ENCODE measurements at regions not wholly inside any gene's neighbourhood (a gene's known extent, or its start where the extent isn't known, plus 50 kb on each side); places are given as distances from the start of the nearest gene placed in this dataset.
"Not testable (repeated sequence)": the region's sequence is repeated elsewhere in the genome, so short reads cannot be mapped to it uniquely, and the experiment has no call there.

- TF ChIP-seq CTCF (IDR thresholded peaks at IDR 0.05; ENCODE audit: insufficient read depth, low read length, poor library complexity, severe bottlenecking) = no peak
- no peaks in the 10 kb centered on the region for H3K36me3 ChIP-seq (ENCODE audit: control insufficient read depth, insufficient read depth, low read length)
- no peaks in the 10 kb centered on the region for H3K27me3 ChIP-seq (replicated peaks; ENCODE audit: control insufficient read depth, insufficient read depth, low read length)
- H3K4me3 ChIP-seq (replicated peaks; ENCODE audit: low read depth, low read length) = no peak overlapping the region
- DNase-seq (ENCODE audit: extremely low read depth, insufficient read length) = no peak
These were observed 220.6 kb downstream of the CDRT15L2 start for GRCh38 chr17:20800146-20800545.

DNA sequence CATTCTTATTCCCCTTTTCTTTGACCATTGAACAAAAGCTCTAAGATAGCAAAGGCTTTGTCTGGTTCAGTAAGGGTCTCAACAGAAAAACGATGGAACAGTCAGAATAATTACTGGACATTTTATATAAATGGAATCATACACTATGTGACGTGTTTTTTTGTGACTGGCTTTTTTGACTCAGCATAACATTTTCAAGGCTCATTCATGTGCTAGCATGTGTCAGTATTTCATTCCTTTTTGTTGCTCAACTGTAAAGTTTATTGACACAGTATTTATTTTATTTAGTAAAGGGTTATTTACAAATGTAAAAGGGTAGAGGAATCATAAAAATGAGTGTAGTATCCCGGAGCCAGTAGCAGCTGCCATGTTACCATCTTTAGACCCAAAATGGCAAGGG, 226.2 kb downstream of the CDRT15L2 start:
- no peaks in the 10 kb centered on the region for H3K36me3 ChIP-seq (ENCODE audit: control insufficient read depth, insufficient read depth, low read length)
- DNase-seq (ENCODE audit: extremely low read depth, insufficient read length) = no peak

DNA sequence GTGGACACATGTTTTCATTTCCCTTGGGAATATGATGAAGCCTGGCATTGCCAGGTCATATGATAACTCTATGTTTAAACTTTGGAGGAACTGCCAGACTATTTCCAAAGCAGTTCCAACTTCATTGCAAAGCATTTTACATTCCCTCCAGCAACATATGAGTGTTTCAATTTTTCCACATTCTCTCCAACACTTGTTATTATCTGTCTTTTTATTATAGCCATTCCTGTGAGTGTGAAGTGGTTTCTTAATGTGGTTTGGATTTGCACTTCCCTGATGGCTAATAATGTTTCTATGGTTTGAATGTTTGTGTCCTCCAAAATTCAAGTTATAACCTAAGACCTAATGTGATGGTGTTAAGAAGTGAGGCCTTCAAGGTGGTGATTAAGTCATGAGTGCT, 228.0 kb downstream of the CDRT15L2 start:
- H3K27me3 ChIP-seq (replicated peaks; ENCODE audit: control insufficient read depth, insufficient read depth, low read length); DNase-seq (ENCODE audit: extremely low read depth, insufficient read length); H3K4me3 ChIP-seq (replicated peaks; ENCODE audit: low read depth, low read length); H3K36me3 ChIP-seq (ENCODE audit: control insufficient read depth, insufficient read depth, low read length): not testable (repeated sequence)

More for the DNA sequence above, 226.2 kb downstream of the CDRT15L2 start:
- no peak for TF ChIP-seq CTCF (IDR thresholded peaks at IDR 0.05; ENCODE audit: insufficient read depth, low read length, poor library complexity, severe bottlenecking)
- Histone ChIP-seq H3K4me3 (replicated peaks; ENCODE audit: low read depth, low read length) (no peak overlapping the region), H3K27me3 (replicated peaks; ENCODE audit: control insufficient read depth, insufficient read depth, low read length) (no peaks in the 10 kb centered on the region)

- not testable (repeated sequence) for DNase-seq (ENCODE audit: extremely low read depth, insufficient read length); H3K27me3 ChIP-seq (replicated peaks; ENCODE audit: control insufficient read depth, insufficient read depth, low read length); H3K4me3 ChIP-seq (replicated peaks; ENCODE audit: low read depth, low read length); H3K36me3 ChIP-seq (ENCODE audit: control insufficient read depth, insufficient read depth, low read length)
These were observed 227.4 kb downstream of the USP22 start for GRCh38 chr17:20815410-20815809.

DNA sequence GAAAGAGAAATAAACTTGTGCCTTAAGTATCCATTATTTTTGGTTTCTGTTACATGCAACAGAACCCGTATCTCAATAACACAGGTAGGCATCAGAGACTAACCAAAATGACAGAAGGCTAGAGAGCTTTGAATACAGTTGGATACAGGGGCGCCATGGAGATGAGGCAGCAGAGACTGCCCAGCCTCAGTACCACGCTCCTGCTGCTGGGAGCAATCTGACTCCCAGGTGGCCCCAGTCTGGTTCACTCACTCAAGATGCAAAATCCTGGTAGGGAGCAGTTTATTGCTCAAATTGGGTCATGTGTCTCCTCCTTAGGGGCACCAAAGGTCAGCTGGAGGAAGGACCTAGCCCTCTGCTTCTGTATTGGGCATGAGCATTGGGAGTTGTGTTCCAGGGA, 218.9 kb downstream of the USP22 start:
- H3K27me3 ChIP-seq (replicated peaks; ENCODE audit: control insufficient read depth, insufficient read depth, low read length) = no peaks in the 10 kb centered on the region
- DNase-seq (ENCODE audit: extremely low read depth, insufficient read length) = no peak
- no peaks in the 10 kb centered on the region for H3K36me3 ChIP-seq (ENCODE audit: control insufficient read depth, insufficient read depth, low read length)
- no peak for TF ChIP-seq CTCF (IDR thresholded peaks at IDR 0.05; ENCODE audit: insufficient read depth, low read length, poor library complexity, severe bottlenecking)
- no peak overlapping the region for H3K4me3 ChIP-seq (replicated peaks; ENCODE audit: low read depth, low read length)

DNA sequence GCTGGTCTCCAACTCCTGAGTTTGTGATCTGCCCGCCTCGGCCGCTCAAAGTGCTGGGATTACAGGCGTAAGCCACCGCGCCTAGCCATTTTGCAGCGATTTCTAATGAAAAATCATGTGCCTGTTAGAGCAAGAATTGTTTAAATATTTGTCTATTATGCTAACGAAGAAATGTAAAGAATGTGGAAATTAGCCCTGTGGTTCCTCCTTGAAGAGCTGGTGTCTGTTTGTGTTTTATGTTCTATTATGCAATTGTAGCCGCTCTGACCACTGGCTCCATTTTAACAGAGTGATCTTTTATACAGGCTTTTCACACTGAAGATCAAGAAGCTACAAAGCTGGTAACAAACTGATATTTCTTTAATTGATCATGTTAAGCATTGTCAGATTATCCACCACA, 217.3 kb downstream of the USP22 start:
- TF ChIP-seq CTCF (IDR thresholded peaks at IDR 0.05; ENCODE audit: insufficient read depth, low read length, poor library complexity, severe bottlenecking) = no peak
- Histone ChIP-seq H3K36me3 (ENCODE audit: control insufficient read depth, insufficient read depth, low read length) (no peaks in the 10 kb centered on the region), H3K27me3 (replicated peaks; ENCODE audit: control insufficient read depth, insufficient read depth, low read length) (no peaks in the 10 kb centered on the region), H3K4me3 (replicated peaks; ENCODE audit: low read depth, low read length) (no peak overlapping the region)
- no peak for DNase-seq (ENCODE audit: extremely low read depth, insufficient read length)

DNA sequence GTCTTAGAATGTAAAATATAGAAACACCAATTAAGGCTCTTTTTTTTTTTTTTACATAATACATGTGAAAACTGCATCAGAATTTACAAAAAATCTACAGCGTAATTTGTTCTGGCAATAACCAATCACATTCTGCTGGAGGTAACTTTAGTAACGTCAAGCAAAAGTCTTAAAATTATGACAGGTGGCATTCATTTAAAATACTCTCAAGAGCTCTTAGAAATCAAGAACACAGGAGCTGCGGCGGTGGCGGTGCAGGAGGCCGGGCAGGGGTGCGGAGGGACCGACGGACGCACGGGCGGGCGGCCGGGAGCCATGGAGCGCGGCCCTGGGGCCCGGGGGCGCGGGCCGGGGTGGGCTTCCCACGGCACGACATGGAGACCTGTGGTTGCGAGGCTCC, 202.4 kb downstream of the USP22 start:
- not testable (repeated sequence) for H3K27me3 ChIP-seq (replicated peaks; ENCODE audit: control insufficient read depth, insufficient read depth, low read length); DNase-seq (ENCODE audit: extremely low read depth, insufficient read length); H3K4me3 ChIP-seq (replicated peaks; ENCODE audit: low read depth, low read length); H3K36me3 ChIP-seq (ENCODE audit: control insufficient read depth, insufficient read depth, low read length)

- not testable (repeated sequence) for H3K36me3 ChIP-seq (ENCODE audit: control insufficient read depth, insufficient read depth, low read length); DNase-seq (ENCODE audit: extremely low read depth, insufficient read length); H3K27me3 ChIP-seq (replicated peaks; ENCODE audit: control insufficient read depth, insufficient read depth, low read length); H3K4me3 ChIP-seq (replicated peaks; ENCODE audit: low read depth, low read length)
These were observed 201.6 kb downstream of the USP22 start for GRCh38 chr17:20840987-20841865.

DNA sequence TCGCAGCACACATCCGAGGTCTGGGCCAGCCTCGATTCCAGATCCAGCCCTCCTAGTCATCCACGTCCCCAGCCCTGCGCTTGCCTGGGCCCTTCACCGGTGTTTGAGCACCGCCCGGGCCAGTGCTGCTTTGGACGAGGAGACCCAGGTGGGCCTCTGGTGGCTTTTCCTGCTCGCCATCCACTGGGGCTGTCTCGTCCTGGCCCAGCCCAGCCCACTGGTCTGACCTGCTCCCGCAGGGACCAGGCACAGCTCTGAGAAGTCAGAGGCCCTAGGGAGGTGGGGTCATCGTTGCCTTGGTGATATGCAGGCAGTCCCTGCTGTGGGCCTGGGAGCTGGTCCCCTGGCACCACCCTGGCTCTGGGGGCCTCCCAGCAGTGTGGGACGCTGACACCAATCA, 200.8 kb downstream of the USP22 start:
- H3K36me3 ChIP-seq (ENCODE audit: control insufficient read depth, insufficient read depth, low read length); DNase-seq (ENCODE audit: extremely low read depth, insufficient read length); H3K27me3 ChIP-seq (replicated peaks; ENCODE audit: control insufficient read depth, insufficient read depth, low read length); H3K4me3 ChIP-seq (replicated peaks; ENCODE audit: low read depth, low read length): not testable (repeated sequence)

GRCh38 chr17:20843261-20843660, 199.6 kb downstream of the USP22 start:
- H3K36me3 ChIP-seq (ENCODE audit: control insufficient read depth, insufficient read depth, low read length); H3K27me3 ChIP-seq (replicated peaks; ENCODE audit: control insufficient read depth, insufficient read depth, low read length); DNase-seq (ENCODE audit: extremely low read depth, insufficient read length); H3K4me3 ChIP-seq (replicated peaks; ENCODE audit: low read depth, low read length): not testable (repeated sequence)
